HG03442 (cell line): ENCODE measurements at regions not wholly inside any gene's neighbourhood (a gene's known extent, or its start where the extent isn't known, plus 50 kb on each side); places are given as distances from the start of the nearest gene placed in this dataset.

Experiments
- ATAC-seq: cut with Tn5 transposase; IDR thresholded peaks from one replicate; pipeline ENCODE4 v1.9.1; 2021; ENCODE audit warnings: mild to moderate bottlenecking, moderate library complexity; ENCODE audit not compliant: unreplicated experiment

- ATAC-seq, result no peak
These were observed 288.2 kb upstream of the SEMA3D start for GRCh38 chr7:85475071-85475470.

DNA sequence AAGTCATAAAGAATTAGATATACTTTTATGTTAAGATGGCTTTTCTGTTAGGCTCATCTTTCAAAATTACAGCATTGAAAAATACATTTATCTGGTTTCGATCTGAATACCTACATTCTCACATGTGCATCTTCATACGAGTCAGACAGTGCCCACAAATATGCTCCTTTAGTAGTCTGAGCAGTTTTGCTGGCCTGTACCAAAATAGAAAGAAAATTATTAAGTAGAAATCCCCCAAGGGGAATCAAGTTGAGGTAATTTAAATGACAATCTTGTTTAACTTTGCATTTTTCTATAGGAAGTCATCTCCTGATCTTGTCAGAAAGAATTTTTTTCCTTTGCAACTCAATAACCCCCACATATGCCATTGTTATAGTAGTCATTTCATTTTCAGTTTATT lies 287.4 kb upstream of the SEMA3D start:
- peak; percentile 83 for ATAC-seq

DNA sequence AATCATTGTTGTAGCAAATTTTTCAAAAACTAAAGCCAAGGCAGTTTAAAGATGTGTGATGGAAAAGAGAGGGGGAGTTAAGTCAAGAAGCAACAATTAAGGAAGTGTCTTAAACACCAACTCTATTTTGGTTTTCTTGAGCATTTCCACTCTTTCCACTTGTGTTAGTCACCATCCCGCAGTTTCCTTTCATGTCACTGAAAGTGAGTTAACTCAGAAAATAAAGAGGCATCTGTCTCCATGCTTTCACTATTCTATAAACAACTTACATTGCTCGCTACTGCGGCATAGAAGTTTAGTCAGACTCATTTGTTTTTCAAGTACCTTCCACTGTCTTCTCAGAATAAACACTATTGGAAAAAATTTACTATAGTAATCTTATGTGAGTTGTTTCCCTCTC lies 284.9 kb upstream of the SEMA3D start:
- no peak for ATAC-seq

GRCh38 chr7:85471307-85471706 lies 284.5 kb upstream of the SEMA3D start:
- no peak for ATAC-seq

- no peak for ATAC-seq
These were observed 282.7 kb upstream of the SEMA3D start for GRCh38 chr7:85469446-85470010.

DNA sequence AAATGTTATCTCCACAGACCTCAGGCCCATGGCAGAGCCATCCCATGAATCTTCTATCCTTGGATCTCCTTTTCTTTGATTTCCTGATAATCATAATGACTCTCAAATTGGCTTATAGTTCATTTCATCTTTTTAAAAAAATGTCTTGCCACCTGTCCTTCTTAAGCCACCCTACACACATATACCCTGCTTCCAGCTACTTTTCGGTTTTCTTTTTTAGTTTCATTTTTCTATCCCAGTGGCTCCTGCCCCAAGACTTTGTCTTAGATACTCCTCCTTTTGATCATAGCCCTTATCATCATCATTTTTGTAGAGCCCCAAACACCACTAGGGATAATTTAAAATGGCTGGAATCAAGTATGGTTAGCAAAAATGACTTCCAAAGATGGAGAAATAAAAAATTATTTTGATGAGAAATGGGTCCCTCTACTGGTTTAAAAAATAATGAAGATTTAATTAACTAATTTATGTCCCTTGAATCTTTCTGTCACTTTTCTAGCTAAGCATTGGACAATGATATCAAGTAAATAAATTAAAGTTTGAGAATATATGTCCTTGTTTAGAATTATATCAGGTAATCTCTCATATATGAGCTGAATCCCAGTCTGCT lies 277.3 kb upstream of the SEMA3D start:
- no peak for ATAC-seq

GRCh38 chr7:85462671-85463070 lies 275.8 kb upstream of the SEMA3D start:
- no peak for ATAC-seq

- ATAC-seq, result no peak
These were observed 271.1 kb upstream of the SEMA3D start for GRCh38 chr7:85457911-85458310.

GRCh38 chr7:85456254-85456653 lies 269.4 kb upstream of the SEMA3D start:
- ATAC-seq, result no peak

GRCh38 chr7:85454904-85455303 lies 268.0 kb upstream of the SEMA3D start:
- ATAC-seq, result no peak

DNA sequence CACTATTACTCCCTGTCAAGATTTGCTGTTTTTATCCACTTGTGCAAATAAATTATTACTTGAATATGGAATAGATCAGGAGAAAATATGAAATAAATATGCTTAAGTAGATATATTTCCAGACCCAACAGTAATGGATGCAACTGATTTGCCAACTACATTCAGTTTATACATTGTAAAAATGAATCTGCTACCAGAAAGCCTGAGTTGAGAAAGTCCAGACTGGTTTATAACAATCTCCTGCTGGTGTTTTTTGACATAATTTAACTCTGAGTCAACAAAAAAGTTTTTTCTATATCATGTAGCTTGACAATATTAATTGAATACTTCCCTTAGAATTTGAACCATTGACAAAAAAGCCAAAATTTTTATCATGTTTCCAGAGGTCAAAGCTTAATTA lies 265.8 kb upstream of the SEMA3D start:
- no peak for ATAC-seq

GRCh38 chr7:85449478-85449877 lies 262.6 kb upstream of the SEMA3D start:
- ATAC-seq, result no peak

GRCh38 chr7:85447004-85447403 lies 260.1 kb upstream of the SEMA3D start:
- ATAC-seq, result no peak

DNA sequence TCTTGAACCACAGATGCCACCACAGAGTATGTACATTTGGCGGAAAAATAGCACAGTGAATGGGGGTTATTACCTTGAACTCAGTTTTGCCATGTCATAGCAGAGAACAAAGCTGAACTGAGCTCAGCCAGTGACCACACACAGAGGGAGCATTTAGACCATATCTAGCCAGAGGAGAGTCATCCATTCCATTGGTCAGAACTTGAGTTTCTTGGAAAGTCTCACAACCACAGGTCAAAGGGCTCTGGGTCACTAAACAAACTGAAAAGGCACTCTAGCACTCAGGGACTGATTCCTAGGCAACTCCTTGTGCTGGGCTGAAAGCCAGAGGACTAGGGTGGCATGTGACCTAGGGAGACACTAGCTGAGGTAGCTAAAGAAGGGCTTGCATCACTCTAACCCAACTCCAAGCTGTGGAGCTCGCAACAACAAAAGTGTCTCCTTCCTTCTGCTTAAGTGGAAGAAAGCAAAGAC lies 239.7 kb upstream of the SEMA3D start:
- ATAC-seq, result no peak

DNA sequence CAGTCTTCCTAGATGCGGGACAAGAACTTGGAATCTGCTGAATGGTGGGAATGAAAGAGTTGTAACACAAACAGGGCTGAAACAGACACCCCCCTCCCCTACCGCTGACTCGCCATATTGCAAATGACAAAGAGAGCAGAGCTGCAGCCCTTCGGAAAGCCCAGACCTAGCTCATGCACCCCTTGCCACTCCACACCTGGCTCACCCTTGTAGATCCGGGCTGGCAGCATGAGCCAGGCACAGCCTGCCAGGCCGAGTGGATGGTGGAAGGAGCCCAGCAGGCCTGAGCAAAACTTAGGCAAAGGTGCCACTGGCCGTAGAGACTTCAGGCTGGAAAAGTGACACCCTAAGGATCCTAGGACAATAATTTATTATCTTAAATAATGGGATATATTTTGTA lies 237.4 kb upstream of the SEMA3D start:
- ATAC-seq, result no peak

- ATAC-seq, result no peak
These were observed 236.5 kb upstream of the SEMA3D start for GRCh38 chr7:85423209-85423895.

DNA sequence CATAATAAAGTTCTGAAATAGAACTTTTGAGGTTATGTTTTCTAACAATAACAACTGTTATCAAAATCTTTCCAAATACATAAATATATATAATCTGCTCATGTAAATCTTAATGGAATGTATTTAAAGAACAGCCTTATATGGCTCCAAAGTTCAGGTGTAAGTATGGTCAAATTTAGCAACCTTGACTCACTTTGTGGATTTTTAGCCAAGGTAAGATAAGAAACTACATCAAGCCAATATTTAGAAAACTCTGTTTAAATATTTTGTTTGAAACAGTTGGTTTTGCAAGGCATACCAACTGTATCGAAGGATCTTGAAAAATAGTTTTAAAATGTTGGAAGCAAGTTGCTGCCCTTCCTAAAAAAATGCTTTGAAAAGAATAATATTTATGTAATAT lies 228.9 kb upstream of the SEMA3D start:
- no peak for ATAC-seq

DNA sequence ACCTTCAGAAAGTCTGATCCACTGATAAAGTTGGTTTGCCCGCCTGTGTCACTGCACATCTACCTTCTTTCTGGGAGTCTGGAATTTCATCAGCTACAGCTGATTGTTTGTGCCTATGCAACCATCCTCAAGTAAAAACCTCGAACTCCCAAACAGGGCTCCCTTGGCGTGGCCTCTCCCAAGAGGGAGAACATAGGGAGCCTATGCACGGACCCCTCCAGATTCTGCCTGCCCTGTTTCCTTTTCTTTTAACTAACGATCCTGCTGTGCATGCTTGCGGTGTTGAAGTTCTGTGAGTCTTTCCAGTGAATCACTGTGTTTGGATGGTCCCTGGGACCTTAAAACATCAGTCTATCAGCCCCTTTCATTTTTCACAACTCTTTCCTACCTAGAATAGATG lies 226.9 kb upstream of the SEMA3D start:
- ATAC-seq, result no peak

DNA sequence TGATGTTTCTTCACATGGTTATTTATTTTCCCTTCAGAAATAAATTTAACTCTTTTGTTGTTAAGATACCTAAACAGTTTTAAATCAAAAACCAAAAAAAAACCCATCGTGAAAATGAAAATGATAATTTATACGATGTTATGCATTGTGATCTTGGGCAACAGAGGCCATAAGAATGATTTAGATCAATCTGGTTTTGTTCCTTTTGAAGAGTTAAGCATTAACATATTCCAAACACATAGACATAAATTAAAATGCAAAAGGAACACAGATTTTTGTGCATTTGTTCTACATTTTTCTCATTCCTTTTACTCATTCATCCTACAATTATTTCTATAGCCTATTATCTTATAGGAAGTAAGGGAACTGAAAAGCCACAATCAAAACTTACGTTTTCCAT lies 226.1 kb upstream of the SEMA3D start:
- no peak for ATAC-seq

- no peak for ATAC-seq
These were observed 220.5 kb upstream of the SEMA3D start for GRCh38 chr7:85407391-85407790.

- no peak for ATAC-seq
These were observed 218.4 kb upstream of the SEMA3D start for GRCh38 chr7:85405016-85405902.
